LHCN-M2 (cell line): ENCODE measurements at regions not wholly inside any gene's neighbourhood (a gene's known extent, or its start where the extent isn't known, plus 50 kb on each side); places are given as distances from the start of the nearest gene placed in this dataset.

Experiments used
- DNase-seq: peaks from one replicate; pipeline ENCODE4 v3.0.0-alpha.2; 2012; ENCODE audit warnings: low read depth

GRCh38 chr3:64954995-64955636 is 267.3 kb upstream of the ADAMTS9 start:
- no peak for DNase-seq

DNA sequence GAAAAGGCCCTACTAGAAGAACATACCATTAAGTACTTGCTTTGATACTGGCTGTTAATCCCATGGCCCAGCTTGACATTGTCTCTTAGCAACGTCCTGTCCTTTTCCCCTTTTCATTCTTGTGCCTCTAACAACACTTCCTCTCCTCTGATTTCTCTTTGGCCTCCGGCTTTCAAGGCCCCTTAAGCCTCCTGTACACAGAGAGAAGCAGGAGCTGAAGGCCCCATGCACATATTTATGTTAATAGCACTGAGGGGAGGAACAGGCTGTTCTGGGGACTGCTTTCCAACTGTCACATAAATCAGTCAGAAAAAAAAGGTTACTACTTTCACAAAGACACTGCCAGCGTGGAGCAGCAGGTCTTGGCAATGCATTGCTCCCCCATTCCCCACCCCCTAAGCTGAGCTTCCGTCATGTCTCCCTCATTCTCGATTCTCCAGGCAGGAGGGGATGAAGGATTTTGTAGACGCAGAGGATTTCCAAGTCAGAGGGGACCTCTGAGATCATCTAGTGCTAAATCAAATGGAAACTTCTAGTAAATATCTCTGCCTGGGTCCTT is 257.4 kb upstream of the ADAMTS9 start:
- no peak for DNase-seq

DNA sequence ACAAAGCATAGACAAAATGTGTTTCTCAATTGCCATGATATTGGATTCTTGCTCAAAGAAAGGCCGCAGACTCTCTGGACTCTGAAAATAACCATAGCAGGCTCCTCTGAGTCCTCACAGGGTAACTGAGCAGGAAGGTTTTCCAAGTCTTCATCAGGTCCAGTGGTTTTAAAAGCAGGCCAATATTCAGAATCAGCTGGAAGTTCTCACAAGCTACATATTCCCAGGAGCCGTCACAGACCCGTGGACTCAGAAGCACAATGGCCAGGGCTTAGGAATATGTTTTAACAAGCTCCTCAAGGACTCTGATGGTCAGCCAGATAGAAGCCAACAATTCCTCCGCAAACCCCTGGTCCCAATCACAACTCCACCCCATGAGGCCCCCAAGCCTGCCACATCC is 256.1 kb upstream of the ADAMTS9 start:
- DNase-seq: no peak

DNA sequence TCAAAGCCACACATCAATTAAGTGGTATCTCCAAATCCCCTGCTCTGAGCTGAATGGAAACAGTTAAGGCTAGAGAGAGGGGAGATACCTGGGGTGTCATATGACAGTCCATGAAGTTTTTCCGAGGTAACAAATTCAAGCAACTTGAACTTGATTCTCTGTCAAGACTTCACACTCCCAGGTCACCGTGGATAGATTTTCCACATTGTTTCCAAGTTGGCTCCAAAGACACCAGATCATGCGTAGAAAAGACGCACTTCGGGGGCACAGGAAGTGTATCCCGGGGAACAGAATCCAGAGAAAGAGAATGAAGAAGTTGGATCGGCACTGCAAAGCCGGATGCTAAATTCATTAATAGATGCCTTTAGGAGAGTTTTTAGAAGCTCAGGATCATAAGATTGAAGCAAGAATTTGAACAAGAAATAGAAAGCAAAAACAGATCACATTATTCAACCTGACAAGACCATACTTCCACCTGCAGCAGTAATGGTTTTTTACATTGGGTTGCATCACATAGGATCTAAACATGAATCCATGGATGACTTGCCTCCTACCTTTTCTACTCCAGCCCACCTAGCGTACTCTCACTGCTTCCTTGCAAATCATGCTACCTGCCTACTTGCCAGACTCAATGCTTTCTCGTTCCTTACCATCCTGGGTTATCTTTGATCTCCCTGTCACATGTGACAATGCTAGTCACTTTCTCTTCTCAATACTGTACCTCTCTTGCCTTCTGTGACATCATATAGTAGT is 253.0 kb upstream of the ADAMTS9 start:
- no peak for DNase-seq

DNA sequence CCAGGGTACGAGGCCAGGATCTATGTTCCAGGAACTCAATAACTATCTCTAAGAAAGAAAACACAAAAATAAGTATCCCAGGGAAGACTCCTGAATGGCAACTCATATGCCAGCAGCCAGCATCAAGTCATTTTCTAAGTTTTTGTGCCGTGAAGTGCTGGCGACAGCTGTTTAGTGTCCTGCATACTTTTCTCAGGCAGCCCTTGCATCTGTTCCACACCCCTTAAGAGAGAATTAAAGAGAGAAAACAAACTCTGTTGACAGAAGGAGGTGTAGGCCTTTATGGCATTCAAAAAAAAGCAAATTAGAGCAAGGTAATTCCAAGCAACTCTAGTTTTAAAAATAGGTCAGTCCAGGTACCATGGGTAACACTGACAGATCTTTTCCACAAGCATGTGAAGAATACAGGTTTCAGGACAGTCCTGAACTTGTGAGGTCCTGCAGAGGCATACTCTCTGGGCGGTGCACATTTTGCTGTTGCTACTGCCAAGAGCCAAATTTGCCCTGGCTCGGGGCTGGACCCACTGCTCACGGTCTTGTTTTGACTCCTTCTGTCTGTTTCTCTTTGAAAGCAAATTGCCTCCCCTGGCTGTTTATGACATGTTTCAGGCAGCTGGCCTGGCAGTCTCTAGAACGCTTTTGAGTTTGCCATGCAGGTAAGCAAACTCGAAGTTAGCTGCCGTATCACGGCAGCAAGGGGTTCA is 252.1 kb upstream of the ADAMTS9 start:
- peak; percentile 10 for DNase-seq

DNA sequence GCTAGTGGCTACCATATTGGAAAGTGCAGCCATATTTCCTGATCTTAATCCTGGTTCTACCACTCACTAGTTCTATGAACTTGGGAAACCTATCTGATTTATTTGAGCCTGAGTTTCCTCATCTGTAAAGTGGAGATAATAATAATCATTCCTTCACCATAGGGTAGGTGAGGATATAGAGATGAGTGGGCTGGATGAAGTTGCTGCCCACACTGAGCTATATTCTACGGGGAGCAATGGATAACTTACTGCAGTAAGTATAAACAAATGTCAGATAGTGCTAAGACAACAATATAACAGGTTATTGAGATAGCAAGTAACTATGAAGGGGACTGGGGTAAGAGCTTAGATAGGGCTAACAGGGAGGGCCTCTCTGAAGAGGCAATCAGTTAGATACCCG is 251.5 kb upstream of the ADAMTS9 start:
- no peak for DNase-seq

DNA sequence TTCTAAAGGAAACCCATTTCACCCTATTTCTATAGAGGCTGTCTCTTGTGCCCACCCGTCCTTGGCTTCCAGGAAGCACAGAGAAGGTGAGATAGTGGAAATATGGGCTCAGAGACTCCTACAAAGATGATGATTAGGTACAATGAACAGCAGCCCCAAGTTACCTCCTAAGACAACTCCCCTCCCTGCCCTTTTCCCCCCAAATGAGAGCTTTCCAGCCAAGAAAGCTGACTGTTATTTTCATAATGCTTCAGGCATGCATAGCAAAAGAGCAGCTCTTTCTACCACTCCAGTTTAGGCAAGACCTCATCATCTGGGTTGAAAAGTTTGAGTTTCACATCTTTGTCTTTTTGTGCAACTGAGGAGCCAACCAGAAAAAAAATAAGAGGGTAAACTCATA is 248.8 kb upstream of the ADAMTS9 start:
- no peak for DNase-seq

DNA sequence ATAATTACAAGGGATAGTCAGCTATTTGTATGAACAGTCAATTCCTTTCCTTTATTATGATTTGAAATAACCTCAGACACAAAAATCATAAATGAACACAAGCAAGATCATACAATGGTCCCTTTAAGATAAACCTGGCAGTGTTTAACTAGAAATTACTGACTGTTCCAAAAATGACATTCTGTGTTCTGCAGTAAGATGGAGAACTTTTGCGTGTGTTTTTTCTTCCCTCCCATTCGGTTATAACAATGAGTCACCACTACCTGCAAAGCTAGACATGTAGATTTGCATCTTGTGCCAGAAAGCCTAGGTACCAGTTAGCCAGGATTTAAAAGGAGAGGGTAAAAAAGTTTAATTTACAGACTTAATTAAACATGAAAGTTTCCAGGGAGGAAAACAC is 248.2 kb upstream of the ADAMTS9 start:
- DNase-seq: no peak

GRCh38 chr3:64932666-64933342 is 245.0 kb upstream of the ADAMTS9 start:
- no peak for DNase-seq

GRCh38 chr3:64932016-64932518 is 244.3 kb upstream of the ADAMTS9 start:
- DNase-seq: no peak

DNA sequence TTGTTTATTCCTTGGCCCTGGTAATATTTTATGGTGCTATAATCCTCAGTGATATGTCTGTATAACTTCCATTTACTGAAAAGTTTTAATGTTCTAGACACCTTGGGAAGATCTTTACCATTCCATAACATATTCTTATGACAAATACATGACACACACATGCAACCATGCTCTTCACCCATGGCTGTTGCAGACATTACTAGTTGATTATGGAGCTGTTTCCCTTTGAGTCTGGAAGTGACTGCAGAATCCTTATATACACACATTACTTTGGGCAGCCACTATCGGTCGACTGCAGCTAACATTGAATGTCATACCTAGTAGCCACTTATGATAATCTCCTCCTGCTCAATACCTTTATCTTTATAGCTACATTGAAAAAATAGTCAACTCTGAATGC is 243.1 kb upstream of the ADAMTS9 start:
- no peak for DNase-seq

DNA sequence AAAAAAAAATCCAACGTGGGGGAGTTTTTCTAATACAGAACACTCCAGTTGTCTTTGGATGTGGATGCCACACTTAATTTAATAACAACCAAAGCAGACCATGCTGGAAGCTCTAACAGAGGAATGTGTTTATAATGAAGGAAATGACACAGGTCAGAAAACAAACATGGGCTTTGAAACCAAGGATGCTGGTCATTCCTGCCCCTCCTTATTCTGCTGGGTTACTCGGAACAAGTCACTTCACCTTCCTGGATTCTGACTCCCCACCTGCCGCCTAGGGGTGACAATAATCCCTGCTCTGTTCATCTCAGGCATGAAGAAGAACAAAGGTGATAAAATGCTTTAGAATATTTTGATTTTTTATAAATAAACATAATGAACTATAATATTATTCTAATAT is 240.9 kb upstream of the ADAMTS9 start:
- no peak for DNase-seq

- no peak for DNase-seq
Measured at GRCh38 chr3:64927689-64928088, 239.9 kb upstream of the ADAMTS9 start.

GRCh38 chr3:64925575-64925974 is 237.8 kb upstream of the ADAMTS9 start:
- DNase-seq: no peak

DNA sequence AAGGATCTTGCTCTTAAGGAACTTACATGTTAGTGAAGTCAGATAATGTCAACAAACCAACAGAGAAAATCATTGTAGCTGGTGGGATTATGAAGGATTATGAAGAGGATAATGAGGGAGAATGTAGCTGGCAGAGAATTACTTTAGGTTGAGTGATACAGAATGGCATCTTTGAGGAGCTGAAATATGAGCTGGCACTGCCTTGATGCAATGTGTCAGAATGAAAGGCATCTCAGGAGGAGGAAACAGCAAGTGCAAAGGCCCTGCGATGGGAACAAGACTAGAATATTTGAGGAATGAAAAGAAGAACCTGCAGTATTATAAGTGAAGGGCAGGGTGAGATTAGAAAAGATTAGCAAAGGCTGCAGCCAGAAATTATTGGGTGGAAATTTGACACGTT is 237.2 kb upstream of the ADAMTS9 start:
- DNase-seq: no peak

DNA sequence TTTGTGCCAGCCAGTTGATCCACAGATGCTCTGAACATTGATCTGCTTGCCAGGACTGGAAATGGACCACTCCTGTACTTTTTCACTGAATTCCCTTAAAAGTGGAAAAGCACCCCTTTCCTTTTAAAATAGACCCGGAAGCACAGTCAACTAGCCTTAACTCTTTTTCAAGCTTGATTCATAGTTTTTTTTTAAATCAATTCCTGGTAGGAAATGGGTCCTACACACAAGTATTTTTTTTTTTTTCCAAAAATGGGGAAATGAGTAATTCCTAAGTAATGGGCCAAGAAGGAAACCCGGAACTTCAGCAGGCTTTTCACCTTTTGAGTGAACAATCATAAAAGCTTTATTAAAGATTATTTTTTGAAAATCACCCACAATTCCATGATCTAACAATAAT is 234.4 kb upstream of the ADAMTS9 start:
- no peak for DNase-seq

DNA sequence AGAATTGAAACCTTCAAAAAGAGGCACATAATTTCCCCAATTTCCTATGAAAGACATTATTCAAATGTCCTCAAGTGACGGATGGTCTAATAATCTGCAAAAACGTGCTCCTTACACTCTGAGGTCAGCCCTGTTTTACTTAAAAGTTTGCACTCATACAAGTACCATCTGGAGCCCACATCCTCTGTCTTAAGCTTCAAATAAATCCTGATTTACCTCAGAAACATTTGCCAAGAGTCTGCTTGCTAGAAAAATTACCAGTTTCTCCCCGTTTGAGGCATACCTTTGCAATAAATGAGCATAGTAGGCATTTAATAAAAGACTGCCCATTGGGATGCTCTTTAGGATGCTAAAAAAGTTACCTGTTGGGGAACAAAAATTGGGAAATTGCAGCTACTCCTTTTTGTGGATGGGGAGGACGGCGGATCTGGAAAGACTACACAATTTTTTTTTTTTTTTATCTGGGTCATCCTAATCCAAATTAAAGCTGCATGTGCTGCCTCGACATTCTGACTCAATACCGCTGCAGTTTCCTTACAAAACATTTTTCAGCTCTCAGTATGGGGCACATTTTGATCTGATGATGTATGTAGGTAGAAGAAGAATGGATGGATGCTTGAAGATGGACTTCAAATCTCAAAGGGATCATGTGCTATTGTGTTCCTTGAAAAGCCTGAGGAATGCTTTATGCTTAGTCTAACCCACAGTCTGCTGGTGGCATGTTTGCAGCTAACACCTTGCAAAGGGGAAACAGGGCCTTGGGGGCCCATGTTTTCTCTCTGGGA is 233.7 kb upstream of the ADAMTS9 start:
- DNase-seq: no peak

DNA sequence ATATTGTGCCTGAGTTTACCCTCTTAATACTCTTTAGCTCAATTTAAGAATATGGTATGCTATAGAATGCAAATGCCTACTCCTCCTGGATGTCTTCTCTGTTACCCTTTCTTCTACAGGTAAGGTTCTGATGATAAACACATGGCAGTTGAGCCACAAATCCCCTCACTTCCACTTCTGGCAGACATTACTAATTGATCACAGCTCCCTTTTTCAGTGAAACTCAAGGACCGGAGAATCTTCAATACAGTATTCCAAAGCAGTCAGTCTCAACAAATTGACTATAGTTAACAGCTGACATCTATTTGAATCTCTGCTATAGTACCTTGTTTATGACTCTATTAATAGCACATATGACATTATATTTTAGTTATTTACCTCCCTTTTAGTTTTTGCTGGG is 232.1 kb upstream of the ADAMTS9 start:
- no peak for DNase-seq

GRCh38 chr3:64918989-64919388 is 231.2 kb upstream of the ADAMTS9 start:
- DNase-seq: no peak

- no peak for DNase-seq
Measured at GRCh38 chr3:64917914-64918453, 230.2 kb upstream of the ADAMTS9 start.

DNA sequence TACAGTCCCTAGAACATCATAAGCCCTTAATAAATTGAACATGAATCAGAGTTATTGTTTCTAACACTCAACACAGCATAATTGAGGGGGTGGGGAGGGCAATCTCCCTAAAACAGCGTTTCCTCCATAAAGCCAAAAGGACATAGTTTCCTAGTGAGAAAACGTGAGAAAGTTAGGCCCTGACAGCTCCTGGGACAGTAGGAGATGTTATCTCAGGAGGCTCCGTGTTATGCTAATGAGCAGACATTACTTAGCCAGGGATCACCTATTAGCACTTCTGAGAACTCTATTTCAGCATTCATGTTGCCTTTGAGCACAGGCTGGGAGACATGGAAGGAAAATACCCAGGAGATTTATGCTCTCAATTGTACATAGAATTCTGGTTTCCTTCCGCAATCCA is 229.1 kb upstream of the ADAMTS9 start:
- DNase-seq: no peak
